ENCODE measurements at regions not wholly inside any gene's neighbourhood (a gene's known extent, or its start where the extent isn't known, plus 50 kb on each side); places are given as distances from the start of the nearest gene placed in this dataset.

GRCh38 chr5:99926463-99926862 lies 608.7 kb upstream of the FAM174A start:
- Histone ChIP-seq H3K4me2 (ENCODE audit: low read length) (no peak overlapping the region), H2AFZ (ENCODE audit: low read length) (no peak overlapping the region), H4K20me1 (ENCODE audit: insufficient read depth, low read length) (no peaks in the 10 kb centered on the region), H3K79me2 (ENCODE audit: insufficient read depth, low read depth, low read length) (no peaks in the 10 kb centered on the region), H3K9me3 (ENCODE audit: low read length) (no peaks in the 10 kb centered on the region), H3K27ac (ENCODE audit: low read depth, low read length, poor library complexity, severe bottlenecking) (no peak overlapping the region), H3K4me3 (ENCODE audit: low read depth, low read length, poor library complexity, severe bottlenecking) (no peak overlapping the region), H3K4me1 (ENCODE audit: insufficient read depth, low read length, poor library complexity, severe bottlenecking) (no peaks in the 10 kb centered on the region), H3K9me2 (ENCODE audit: insufficient read depth, low read length) (no peaks in the 10 kb centered on the region), H3K36me3 (ENCODE audit: insufficient read depth, low read length) (no peaks in the 10 kb centered on the region)
- no TSS peak for BruUV-seq (replicated peaks)
- no peak for DNase-seq (ENCODE audit: low spot score)
- ChIA-PET POLR2A (no interaction called here), CTCF (ENCODE audit: unreplicated experiment) (no interaction called here)
- intact Hi-C loops (cut with micrococcal nuclease; ENCODE audit: unreplicated experiment) = no loop called here
- TF ChIP-seq EZH2phosphoT487 (IDR thresholded peaks at IDR 0.05; ENCODE audit: borderline replicate concordance, low read depth, low read length) (no peak), CTCF (conservative IDR thresholded peaks at IDR 0.05; ENCODE audit: low read length) (no peak)

- no peak for DNase-seq (ENCODE audit: low spot score)
- no TSS peak for BruUV-seq (replicated peaks)
- TF ChIP-seq EZH2phosphoT487 (IDR thresholded peaks at IDR 0.05; ENCODE audit: borderline replicate concordance, low read depth, low read length) (no peak), CTCF (conservative IDR thresholded peaks at IDR 0.05; ENCODE audit: low read length) (no peak)
- Histone ChIP-seq H3K36me3 (ENCODE audit: insufficient read depth, low read length) (no peaks in the 10 kb centered on the region), H3K4me3 (ENCODE audit: low read depth, low read length, poor library complexity, severe bottlenecking) (no peak overlapping the region), H3K79me2 (ENCODE audit: insufficient read depth, low read depth, low read length) (no peaks in the 10 kb centered on the region), H4K20me1 (ENCODE audit: insufficient read depth, low read length) (no peaks in the 10 kb centered on the region), H3K9me2 (ENCODE audit: insufficient read depth, low read length) (no peaks in the 10 kb centered on the region), H3K27ac (ENCODE audit: low read depth, low read length, poor library complexity, severe bottlenecking) (no peak overlapping the region), H3K4me2 (ENCODE audit: low read length) (no peak overlapping the region), H3K4me1 (ENCODE audit: insufficient read depth, low read length, poor library complexity, severe bottlenecking) (no peaks in the 10 kb centered on the region), H3K9me3 (ENCODE audit: low read length) (no peaks in the 10 kb centered on the region), H2AFZ (ENCODE audit: low read length) (no peak overlapping the region)
- CTCF ChIA-PET (ENCODE audit: unreplicated experiment) = no interaction called here
- intact Hi-C loops (cut with micrococcal nuclease; ENCODE audit: unreplicated experiment) = no loop called here
- POLR2A ChIA-PET = interaction anchor here (0.6 to 1.4 kb wide), 2 partner anchors 17 to 66 kb away, joined by 3 read pairs; no protein-coding TSS in a partner anchor
Observed at GRCh38 chr5:99922386-99922785, 612.8 kb upstream of the FAM174A start.

GRCh38 chr5:99911971-99912370 lies 623.2 kb upstream of the FAM174A start:
- BruUV-seq (replicated peaks) = no TSS peak
- no peaks in the 10 kb centered on the region for H3K4me1 ChIP-seq (ENCODE audit: insufficient read depth, low read length, poor library complexity, severe bottlenecking)
- H3K9me2 ChIP-seq (ENCODE audit: insufficient read depth, low read length) = no peaks in the 10 kb centered on the region
- H3K79me2 ChIP-seq (ENCODE audit: insufficient read depth, low read depth, low read length) = no peaks in the 10 kb centered on the region
- H3K4me3 ChIP-seq (ENCODE audit: low read depth, low read length, poor library complexity, severe bottlenecking) = no peak overlapping the region
- POLR2A ChIA-PET = no interaction called here
- intact Hi-C loops (cut with micrococcal nuclease; ENCODE audit: unreplicated experiment) = no loop called here
- no peak overlapping the region for H2AFZ ChIP-seq (ENCODE audit: low read length)
- no peaks in the 10 kb centered on the region for H4K20me1 ChIP-seq (ENCODE audit: insufficient read depth, low read length)
- H3K36me3 ChIP-seq (ENCODE audit: insufficient read depth, low read length) = no peaks in the 10 kb centered on the region
- no peaks in the 10 kb centered on the region for H3K9me3 ChIP-seq (ENCODE audit: low read length)
- H3K4me2 ChIP-seq (ENCODE audit: low read length) = no peak overlapping the region
- 0 out of 2 replicates have a peak, but pooled peaks have one; percentile 14 for TF ChIP-seq CTCF (conservative IDR thresholded peaks at IDR 0.05; ENCODE audit: low read length)
- TF ChIP-seq EZH2phosphoT487 (IDR thresholded peaks at IDR 0.05; ENCODE audit: borderline replicate concordance, low read depth, low read length) = no peak
- CTCF ChIA-PET (ENCODE audit: unreplicated experiment) = no interaction called here
- no peak for DNase-seq (ENCODE audit: low spot score)
- no peak overlapping the region for H3K27ac ChIP-seq (ENCODE audit: low read depth, low read length, poor library complexity, severe bottlenecking)
